ENCODE measurements at regions not wholly inside any gene's neighbourhood (a gene's known extent, or its start where the extent isn't known, plus 50 kb on each side); places are given as distances from the start of the nearest gene placed in this dataset.

DNA sequence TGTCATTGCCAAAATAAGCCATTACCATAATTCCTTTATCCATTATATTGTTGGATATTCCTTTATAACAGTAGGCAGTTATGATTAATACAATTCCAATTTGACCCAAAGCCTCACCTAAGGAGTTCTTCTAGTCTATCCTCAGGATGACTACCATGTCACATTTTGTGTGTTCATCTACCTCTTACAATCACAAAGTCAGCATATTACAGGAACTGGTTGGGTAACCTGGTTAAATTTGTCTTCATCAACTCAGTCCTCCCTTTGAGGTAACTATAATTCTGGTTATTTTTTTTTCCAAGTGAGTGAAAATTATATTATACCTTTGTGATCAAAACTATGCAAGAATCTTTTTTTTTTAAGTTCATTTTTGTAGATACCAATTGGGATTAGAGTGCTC is 540.5 kb downstream of the BTBD3 start:
- Mint-ChIP-seq H3K36me3 (ENCODE audit: insufficient read depth, unreplicated experiment) (no peaks in the 10 kb centered on the region), H3K4me3 (ENCODE audit: unreplicated experiment) (no peak overlapping the region), H3K27me3 (ENCODE audit: insufficient read depth, unreplicated experiment) (no peaks in the 10 kb centered on the region), H3K27ac (ENCODE audit: low read depth, unreplicated experiment) (no peak overlapping the region), H3K4me1 (ENCODE audit: insufficient read depth, unreplicated experiment) (no peaks in the 10 kb centered on the region), H3K9me3 (ENCODE audit: unreplicated experiment) (peaks cover 27% of the 10 kb centered on the region)
- intact Hi-C loops (cut with micrococcal nuclease) = no loop called here
- BruUV-seq (replicated peaks) = no TSS peak
- no peak for DNase-seq (ENCODE audit: unreplicated experiment)
- TF ChIP-seq, protein P1, sequence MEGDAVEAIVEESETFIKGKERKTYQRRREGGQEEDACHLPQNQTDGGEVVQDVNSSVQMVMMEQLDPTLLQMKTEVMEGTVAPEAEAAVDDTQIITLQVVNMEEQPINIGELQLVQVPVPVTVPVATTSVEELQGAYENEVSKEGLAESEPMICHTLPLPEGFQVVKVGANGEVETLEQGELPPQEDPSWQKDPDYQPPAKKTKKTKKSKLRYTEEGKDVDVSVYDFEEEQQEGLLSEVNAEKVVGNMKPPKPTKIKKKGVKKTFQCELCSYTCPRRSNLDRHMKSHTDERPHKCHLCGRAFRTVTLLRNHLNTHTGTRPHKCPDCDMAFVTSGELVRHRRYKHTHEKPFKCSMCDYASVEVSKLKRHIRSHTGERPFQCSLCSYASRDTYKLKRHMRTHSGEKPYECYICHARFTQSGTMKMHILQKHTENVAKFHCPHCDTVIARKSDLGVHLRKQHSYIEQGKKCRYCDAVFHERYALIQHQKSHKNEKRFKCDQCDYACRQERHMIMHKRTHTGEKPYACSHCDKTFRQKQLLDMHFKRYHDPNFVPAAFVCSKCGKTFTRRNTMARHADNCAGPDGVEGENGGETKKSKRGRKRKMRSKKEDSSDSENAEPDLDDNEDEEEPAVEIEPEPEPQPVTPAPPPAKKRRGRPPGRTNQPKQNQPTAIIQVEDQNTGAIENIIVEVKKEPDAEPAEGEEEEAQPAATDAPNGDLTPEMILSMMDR (IDR thresholded peaks at IDR 0.05; ENCODE audit: unreplicated experiment) = no peak
- CTCF ChIA-PET = no interaction called here
- POLR2A ChIA-PET = no interaction called here

- no peak overlapping the region for H3K4me3 Mint-ChIP-seq (ENCODE audit: unreplicated experiment)
- H3K36me3 Mint-ChIP-seq (ENCODE audit: insufficient read depth, unreplicated experiment) = no peaks in the 10 kb centered on the region
- DNase-seq (ENCODE audit: unreplicated experiment) = no peak
- H3K27ac Mint-ChIP-seq (ENCODE audit: low read depth, unreplicated experiment) = no peak overlapping the region
- ChIA-PET POLR2A (no interaction called here), CTCF (no interaction called here)
- no peaks in the 10 kb centered on the region for H3K4me1 Mint-ChIP-seq (ENCODE audit: insufficient read depth, unreplicated experiment)
- BruUV-seq (replicated peaks) = no TSS peak
- TF ChIP-seq, protein P1 (IDR thresholded peaks at IDR 0.05; ENCODE audit: unreplicated experiment) = no peak
- intact Hi-C loops (cut with micrococcal nuclease) = no loop called here
- H3K9me3 Mint-ChIP-seq (ENCODE audit: unreplicated experiment) = peaks cover 25% of the 10 kb centered on the region
- no peaks in the 10 kb centered on the region for H3K27me3 Mint-ChIP-seq (ENCODE audit: insufficient read depth, unreplicated experiment)
Observed at GRCh38 chr20:12464036-12464435, 544.7 kb upstream of the SPTLC3 start.

GRCh38 chr20:12466915-12467314 is 541.9 kb upstream of the SPTLC3 start:
- TF ChIP-seq, protein P1 (IDR thresholded peaks at IDR 0.05; ENCODE audit: unreplicated experiment) = no peak
- Mint-ChIP-seq H3K4me3 (ENCODE audit: unreplicated experiment) (no peak overlapping the region), H3K36me3 (ENCODE audit: insufficient read depth, unreplicated experiment) (no peaks in the 10 kb centered on the region), H3K9me3 (ENCODE audit: unreplicated experiment) (peaks cover 27% of the 10 kb centered on the region), H3K4me1 (ENCODE audit: insufficient read depth, unreplicated experiment) (no peaks in the 10 kb centered on the region), H3K27me3 (ENCODE audit: insufficient read depth, unreplicated experiment) (no peaks in the 10 kb centered on the region), H3K27ac (ENCODE audit: low read depth, unreplicated experiment) (no peak overlapping the region)
- CTCF ChIA-PET = no interaction called here
- intact Hi-C loops (cut with micrococcal nuclease) = no loop called here
- DNase-seq (ENCODE audit: unreplicated experiment) = no peak
- no TSS peak for BruUV-seq (replicated peaks)
- POLR2A ChIA-PET = no interaction called here

DNA sequence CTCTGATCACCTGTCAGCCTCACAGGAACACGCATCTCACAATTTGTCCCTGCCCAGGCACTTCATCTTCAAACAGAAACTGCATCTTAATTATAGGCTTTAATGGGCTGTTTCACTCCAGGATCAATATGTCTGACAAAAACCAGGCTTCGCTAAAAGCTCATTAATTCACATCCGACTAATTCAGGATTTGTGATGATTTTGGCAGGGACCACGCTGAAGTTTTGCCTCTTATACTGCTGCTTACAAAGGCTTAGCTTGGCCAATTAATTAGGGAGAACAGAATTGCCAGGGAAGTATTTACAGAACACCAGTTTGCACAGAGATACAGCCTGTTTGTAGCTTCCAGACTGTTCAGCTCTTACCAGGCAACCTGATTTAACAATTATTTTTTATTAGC is 541.0 kb upstream of the SPTLC3 start:
- no peak overlapping the region for H3K27ac Mint-ChIP-seq (ENCODE audit: low read depth, unreplicated experiment)
- H3K4me3 Mint-ChIP-seq (ENCODE audit: unreplicated experiment) = no peak overlapping the region
- TF ChIP-seq, protein P1 (IDR thresholded peaks at IDR 0.05; ENCODE audit: unreplicated experiment) = no peak
- ChIA-PET POLR2A (no interaction called here), CTCF (interaction anchor here (0.6 kb wide), 1 partner anchor 790 kb away, joined by 3 read pairs; no protein-coding TSS in a partner anchor)
- intact Hi-C loops (cut with micrococcal nuclease) = no loop called here
- BruUV-seq (replicated peaks) = no TSS peak
- H3K4me1 Mint-ChIP-seq (ENCODE audit: insufficient read depth, unreplicated experiment) = no peaks in the 10 kb centered on the region
- H3K36me3 Mint-ChIP-seq (ENCODE audit: insufficient read depth, unreplicated experiment) = no peaks in the 10 kb centered on the region
- H3K27me3 Mint-ChIP-seq (ENCODE audit: insufficient read depth, unreplicated experiment) = no peaks in the 10 kb centered on the region
- no peak for DNase-seq (ENCODE audit: unreplicated experiment)
- H3K9me3 Mint-ChIP-seq (ENCODE audit: unreplicated experiment) = peaks cover 20% of the 10 kb centered on the region

Data from MCF 10A (cell line).